Endodermal cell (in vitro differentiated cells): ENCODE measurements at regions not wholly inside any gene's neighbourhood (a gene's known extent, or its start where the extent isn't known, plus 50 kb on each side); places are given as distances from the start of the nearest gene placed in this dataset.

ENCODE experiments used
- DNase-seq: peaks from one replicate; pipeline ENCODE4 v3.0.0-alpha.2; 2017
- H3K27ac ChIP-seq: 2 replicates; pipeline ENCODE4 v1.5.1; 2013; ENCODE audit warnings: mild to moderate bottlenecking, low read depth, low read length, moderate library complexity
- H3K27me3 ChIP-seq: 2 replicates; pipeline ENCODE4 v1.6.1; 2013; ENCODE audit warnings: mild to moderate bottlenecking, low read length, moderate library complexity; ENCODE audit not compliant: insufficient read depth, control insufficient read depth, poor library complexity, severe bottlenecking
- H3K36me3 ChIP-seq: 2 replicates; pipeline ENCODE4 v1.7.0; 2013; ENCODE audit warnings: mild to moderate bottlenecking, low read length, moderate library complexity; ENCODE audit not compliant: control insufficient read depth, insufficient read depth
- H3K4me1 ChIP-seq: one replicate; pipeline ENCODE4 v1.7.0; 2013; ENCODE audit warnings: low read length; ENCODE audit not compliant: control insufficient read depth, insufficient read depth
- H3K4me3 ChIP-seq: 2 replicates; pipeline ENCODE4 v1.5.1; 2013; ENCODE audit warnings: mild to moderate bottlenecking, low read length, moderate library complexity
- H3K9ac ChIP-seq: 2 replicates; pipeline ENCODE4 v1.6.1; 2013; ENCODE audit warnings: mild to moderate bottlenecking, low read length, moderate library complexity; ENCODE audit not compliant: poor library complexity, severe bottlenecking; ENCODE audit errors: extremely low read depth
- H3K9me3 ChIP-seq: 2 replicates; pipeline ENCODE4 v1.6.1; 2013; ENCODE audit warnings: mild to moderate bottlenecking, low read length, moderate library complexity; ENCODE audit not compliant: control insufficient read depth
- H3K27ac Mint-ChIP-seq: 2 replicates; pipeline ENCODE4 v1.8.0; 2020; ENCODE audit warnings: mixed read lengths
- H3K27me3 Mint-ChIP-seq: 2 replicates; pipeline ENCODE4 v1.8.0; 2021; ENCODE audit warnings: mild to moderate bottlenecking, mixed read lengths; ENCODE audit not compliant: insufficient read depth
- H3K36me3 Mint-ChIP-seq: 2 replicates; pipeline ENCODE4 v1.8.0; 2020; ENCODE audit warnings: low read depth, mixed read lengths
- H3K4me1 Mint-ChIP-seq: 2 replicates; pipeline ENCODE4 v1.8.0; 2020; ENCODE audit warnings: mixed read lengths
- H3K4me3 Mint-ChIP-seq: 2 replicates; pipeline ENCODE4 v1.8.0; 2020; ENCODE audit warnings: mild to moderate bottlenecking, moderate library complexity, mixed read lengths
- H3K9me3 Mint-ChIP-seq: 2 replicates; pipeline ENCODE4 v1.8.0; 2020; ENCODE audit warnings: mild to moderate bottlenecking, mixed read lengths
- CTCF ChIP-seq: fragments of 200-600 bp; sonication (generic); conservative IDR thresholded peaks from 2 replicates; pipeline ENCODE4 v1.5.0; 2021; ENCODE audit warnings: antibody characterized with exemption, mild to moderate bottlenecking
- WGBS, 2 experiments: methylation state at CpG; one replicate each; pipeline versions ENCODE4 v1.1.5 to v1.1.7; 2013; ENCODE audit warnings: missing lambda C conversion rate in 2 of 2, mixed read lengths in 1 of 2; ENCODE audit not compliant: insufficient coverage in 1 of 2, insufficient read length in 1 of 2; 5-methylcytosine and 5-hydroxymethylcytosine counted together

GRCh38 chr5:67355120-67355713 is 158.6 kb upstream of the CD180 start:
- Histone ChIP-seq H3K9me3 (no peaks in the 10 kb centered on the region), H3K27me3 (no peaks in the 10 kb centered on the region), H3K9ac (no peak overlapping the region), H3K4me1 (no peaks in the 10 kb centered on the region), H3K4me3 (no peak overlapping the region), H3K36me3 (no peaks in the 10 kb centered on the region), H3K27ac (peak overlapping the region; percentile 1)
- Mint-ChIP-seq H3K27me3 (no peaks in the 10 kb centered on the region), H3K9me3 (no peaks in the 10 kb centered on the region), H3K27ac (no peak overlapping the region), H3K4me1 (peaks cover 10% of the 10 kb centered on the region), H3K36me3 (no peaks in the 10 kb centered on the region), H3K4me3 (no peak overlapping the region)
- WGBS, 2 experiments, result 93% methylated on average over 4 to 6 of the region's 6 CpGs
- TF ChIP-seq CTCF, result peak; percentile 20
- no peak for DNase-seq

GRCh38 chr5:67353500-67354450 is 157.2 kb upstream of the CD180 start:
- TF ChIP-seq CTCF, result no peak
- Histone ChIP-seq H3K9me3 (no peaks in the 10 kb centered on the region), H3K27ac (no peak overlapping the region), H3K4me3 (no peak overlapping the region), H3K36me3 (no peaks in the 10 kb centered on the region), H3K4me1 (no peaks in the 10 kb centered on the region), H3K27me3 (no peaks in the 10 kb centered on the region), H3K9ac (no peak overlapping the region)
- Mint-ChIP-seq H3K27ac (no peak overlapping the region), H3K9me3 (no peaks in the 10 kb centered on the region), H3K27me3 (no peaks in the 10 kb centered on the region), H3K4me3 (no peak overlapping the region), H3K4me1 (peaks cover 10% of the 10 kb centered on the region), H3K36me3 (no peaks in the 10 kb centered on the region)
- WGBS, 2 experiments, result 71 to 81% methylated on average over 10 of the region's 10 CpGs
- no peak for DNase-seq

- no peak for DNase-seq
- no peak overlapping the region for H3K27ac Mint-ChIP-seq
- H3K9me3 Mint-ChIP-seq, result no peaks in the 10 kb centered on the region
- H3K4me3 Mint-ChIP-seq, result no peak overlapping the region
- Histone ChIP-seq H3K27ac (no peak overlapping the region), H3K27me3 (no peaks in the 10 kb centered on the region), H3K36me3 (no peaks in the 10 kb centered on the region), H3K4me1 (no peaks in the 10 kb centered on the region), H3K9me3 (peaks cover 3% of the 10 kb centered on the region), H3K9ac (no peak overlapping the region), H3K4me3 (no peak overlapping the region)
- no peak for TF ChIP-seq CTCF
- no peaks in the 10 kb centered on the region for H3K27me3 Mint-ChIP-seq
- H3K4me1 Mint-ChIP-seq, result peaks cover 10% of the 10 kb centered on the region
- H3K36me3 Mint-ChIP-seq, result no peaks in the 10 kb centered on the region
- 94 to 99% methylated on average over 7 to 12 of the region's 12 CpGs for WGBS, 2 experiments
These were observed 154.1 kb upstream of the CD180 start for GRCh38 chr5:67350618-67351201.
